HuH-7 (cell line): ENCODE measurements at regions not wholly inside any gene's neighbourhood (a gene's known extent, or its start where the extent isn't known, plus 50 kb on each side); places are given as distances from the start of the nearest gene placed in this dataset.
"Not testable (repeated sequence)": the region's sequence is repeated elsewhere in the genome, so short reads cannot be mapped to it uniquely, and the experiment has no call there.

Experiments used
- DNase-seq: peaks from one replicate; pipeline ENCODE4 v3.0.0; 2011; ENCODE audit warnings: low spot score

DNA sequence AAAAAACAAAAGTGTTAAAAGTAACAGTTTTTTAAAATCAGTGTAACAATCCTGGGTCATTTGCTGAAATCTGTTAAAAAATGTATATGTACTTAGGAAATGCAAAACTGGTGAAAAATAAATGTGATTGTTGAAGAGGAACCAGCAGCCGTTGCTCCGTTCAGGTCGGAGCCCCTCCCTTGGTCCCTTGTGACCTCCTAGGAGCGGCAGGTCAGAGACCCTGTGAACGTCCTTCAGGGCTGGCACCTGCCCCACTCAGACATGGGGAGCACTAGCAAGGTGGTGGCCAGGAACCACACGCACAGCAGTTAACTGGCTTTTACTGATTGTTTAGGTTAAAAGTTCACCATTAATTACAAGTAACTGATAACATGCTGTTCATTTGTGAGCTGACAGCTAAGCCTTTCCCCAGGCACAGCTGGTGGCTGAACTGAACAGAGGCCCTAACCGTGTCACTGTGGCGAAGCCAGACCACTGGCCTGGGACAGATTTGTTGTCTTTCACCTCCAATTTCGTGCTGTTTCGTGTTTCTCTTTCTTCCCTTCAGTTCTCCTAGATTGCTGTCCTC, 159.2 kb upstream of the ALKAL2 start:
- DNase-seq: no peak

DNA sequence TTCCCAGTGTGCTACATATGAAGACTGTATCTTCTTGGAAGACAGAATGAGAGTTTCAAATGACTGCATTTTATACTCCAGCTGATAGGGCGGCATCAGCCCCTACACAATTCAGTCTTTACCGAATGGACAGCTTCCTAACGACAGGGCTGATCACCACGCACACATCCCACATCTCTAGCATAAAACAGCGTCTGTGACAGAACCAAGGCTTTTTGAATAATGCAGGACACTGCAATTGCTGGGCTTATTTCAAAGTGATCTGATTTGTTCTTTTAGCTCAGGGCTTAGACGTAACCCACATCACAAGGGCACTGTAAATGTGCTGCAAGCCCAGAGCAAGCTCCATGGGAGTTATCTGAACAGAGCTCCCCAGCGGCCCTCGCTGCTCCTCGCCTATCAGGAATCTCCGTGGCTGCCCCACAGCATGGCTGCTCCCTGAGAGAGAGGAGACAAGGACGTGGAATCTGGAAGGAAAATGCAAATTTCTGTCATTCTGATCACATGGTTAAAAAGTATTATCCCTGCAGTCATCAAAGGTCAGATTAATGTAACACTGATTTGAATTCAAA, 158.5 kb upstream of the ALKAL2 start:
- DNase-seq: no peak

DNA sequence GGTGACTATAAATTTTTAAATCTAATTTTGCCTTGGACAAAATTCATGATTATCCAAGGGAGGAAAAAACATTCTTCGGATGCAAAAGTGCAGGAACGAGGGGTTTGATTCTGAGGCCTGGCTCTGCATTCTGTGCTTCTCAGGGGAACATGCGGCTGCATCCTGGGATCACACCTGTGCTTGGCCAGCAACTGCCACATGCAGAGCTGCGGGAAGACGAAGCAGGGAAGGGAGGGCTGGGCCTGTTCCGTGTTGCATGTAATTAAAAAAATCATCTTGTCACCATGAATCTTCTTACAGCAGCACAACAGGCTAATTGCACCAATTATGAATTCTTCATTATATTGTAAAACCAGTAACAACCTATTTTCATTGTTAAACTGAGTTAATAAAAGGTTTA, 158.0 kb upstream of the ALKAL2 start:
- no peak for DNase-seq

DNA sequence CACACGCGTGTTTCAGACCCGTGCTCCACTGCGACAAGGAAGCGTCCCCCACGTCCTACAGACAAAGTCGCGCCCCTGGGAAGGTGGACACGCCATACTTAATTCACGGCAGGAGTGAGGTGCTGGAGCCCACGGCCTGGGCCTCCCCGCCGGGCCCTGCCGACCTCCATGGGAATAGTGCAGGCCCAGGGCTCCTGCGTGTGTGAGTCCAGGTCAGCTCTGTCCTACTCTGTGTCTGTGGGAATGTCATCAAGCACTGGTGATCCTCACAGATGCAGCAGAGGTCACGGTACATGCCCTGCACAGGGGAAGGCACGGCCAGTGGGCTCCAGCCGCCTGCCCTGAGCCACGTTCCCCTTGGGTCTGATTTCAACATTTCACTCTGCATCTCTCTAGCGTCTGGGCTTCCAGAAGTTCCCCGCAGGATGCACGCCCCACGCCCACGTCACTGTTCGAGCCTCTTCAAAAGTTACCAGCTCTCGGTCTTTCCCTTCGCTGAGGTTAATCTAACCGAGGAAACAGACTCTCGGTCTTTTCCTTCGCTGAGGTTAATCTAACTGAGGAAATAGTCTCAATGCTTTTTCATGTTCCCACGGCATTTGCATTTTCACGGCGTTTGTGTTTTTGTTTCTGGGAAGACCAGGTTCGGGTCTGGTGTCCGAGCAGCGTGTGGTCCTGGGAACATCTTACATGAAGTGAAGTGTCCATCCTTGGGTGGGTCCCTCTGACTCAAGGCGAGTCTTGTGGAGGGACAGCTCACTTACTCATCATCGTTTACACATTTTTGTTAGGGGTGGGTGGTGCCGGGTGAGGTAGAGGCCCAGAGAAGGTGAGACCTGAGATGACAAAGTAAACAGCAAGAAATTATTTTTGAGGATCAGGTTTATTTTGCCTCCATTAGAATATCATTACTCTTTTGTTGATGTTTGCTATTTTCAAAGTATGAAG, 157.3 kb upstream of the ALKAL2 start:
- DNase-seq: no peak

DNA sequence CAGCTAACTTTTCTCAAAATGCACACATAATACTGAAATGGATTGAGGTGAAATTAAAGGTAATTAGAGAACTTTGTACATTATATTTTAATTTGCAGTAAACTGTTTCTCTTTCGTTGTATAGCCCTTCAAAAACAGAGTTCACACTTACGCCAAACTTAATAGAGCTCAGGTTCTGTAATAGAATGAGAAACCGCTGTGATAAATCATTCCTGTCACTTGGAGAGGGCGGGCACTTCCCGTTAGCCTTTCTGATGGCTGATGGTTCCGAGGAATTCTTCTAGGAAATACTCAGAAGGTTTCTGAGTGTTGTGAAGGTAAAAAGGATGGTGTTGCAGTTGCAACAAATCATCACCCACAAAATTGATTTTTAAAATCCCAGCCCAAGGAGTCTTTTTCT, 155.8 kb upstream of the ALKAL2 start:
- DNase-seq: no peak

DNA sequence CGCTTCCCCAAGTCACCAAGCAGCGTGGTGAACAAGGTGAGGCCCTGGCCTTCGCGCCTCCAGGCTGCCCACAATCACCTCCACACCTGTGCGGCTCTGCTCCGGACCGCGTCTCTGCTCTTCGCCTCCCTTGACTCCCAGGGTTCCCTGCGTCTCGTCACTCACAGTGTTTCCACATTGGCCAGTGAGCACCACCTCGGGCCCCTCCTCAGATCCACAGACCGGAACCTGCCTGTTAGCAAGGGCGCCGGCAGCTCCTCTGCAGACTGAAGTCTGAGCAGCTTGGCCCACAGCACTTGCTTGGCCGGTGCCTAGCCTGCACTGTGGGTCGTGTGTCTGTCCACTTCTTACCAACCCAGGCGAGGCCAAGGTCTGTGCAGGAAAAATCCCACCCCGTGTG, 155.3 kb upstream of the ALKAL2 start:
- no peak for DNase-seq

- DNase-seq: no peak
Measured at GRCh38 chr2:441258-442022, 153.5 kb upstream of the ALKAL2 start.

GRCh38 chr2:440403-440740, 152.5 kb upstream of the ALKAL2 start:
- no peak for DNase-seq

GRCh38 chr2:439556-440402, 151.9 kb upstream of the ALKAL2 start:
- no peak for DNase-seq

DNA sequence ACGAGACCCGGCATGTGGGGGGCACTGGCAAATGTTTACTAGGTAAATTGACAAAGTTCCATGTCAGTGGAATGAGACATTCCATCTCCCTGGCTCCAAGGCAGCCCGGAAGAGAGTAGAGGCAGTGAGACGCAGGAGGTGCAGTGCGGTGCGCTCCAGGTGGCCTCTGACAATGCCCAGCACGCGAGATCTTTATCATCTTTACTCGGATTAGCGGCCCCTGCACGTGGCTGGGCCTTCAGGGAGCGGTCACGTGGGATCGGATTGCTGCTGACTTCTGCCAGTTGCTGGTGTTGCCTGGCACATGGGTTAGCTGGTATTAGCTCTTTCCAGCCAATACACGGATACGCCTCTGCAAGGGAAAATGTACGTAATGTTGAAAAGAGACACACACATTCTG, 151.2 kb upstream of the ALKAL2 start:
- DNase-seq: no peak

- DNase-seq: no peak
Measured at GRCh38 chr2:437756-438393, 150.0 kb upstream of the ALKAL2 start.

GRCh38 chr2:437180-437579, 149.3 kb upstream of the ALKAL2 start:
- DNase-seq: no peak

DNA sequence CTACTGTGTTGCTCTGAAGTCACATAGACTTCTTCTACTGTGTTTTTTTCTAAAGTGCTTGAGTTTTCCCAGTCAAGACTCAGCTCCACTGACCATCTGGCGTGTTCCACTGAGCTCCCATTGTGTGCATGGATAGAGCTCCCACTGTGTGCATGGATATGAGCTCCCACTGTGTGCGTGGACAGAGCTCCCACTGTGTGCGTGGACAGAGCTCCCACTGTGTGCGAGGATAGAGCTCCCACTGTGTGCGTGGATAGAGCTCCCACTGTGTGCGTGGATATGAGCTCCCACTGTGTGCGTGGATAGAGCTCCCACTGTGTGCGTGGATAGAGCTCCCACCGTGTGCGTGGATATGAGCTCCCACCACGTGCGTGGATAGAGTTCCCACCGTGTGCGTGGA, 148.3 kb upstream of the ALKAL2 start:
- no peak for DNase-seq

- no peak for DNase-seq
Measured at GRCh38 chr2:434625-435024, 146.7 kb upstream of the ALKAL2 start.

- no peak for DNase-seq
Measured at GRCh38 chr2:433216-433615, 145.3 kb upstream of the ALKAL2 start.

GRCh38 chr2:430291-431040, 142.6 kb upstream of the ALKAL2 start:
- no peak for DNase-seq

DNA sequence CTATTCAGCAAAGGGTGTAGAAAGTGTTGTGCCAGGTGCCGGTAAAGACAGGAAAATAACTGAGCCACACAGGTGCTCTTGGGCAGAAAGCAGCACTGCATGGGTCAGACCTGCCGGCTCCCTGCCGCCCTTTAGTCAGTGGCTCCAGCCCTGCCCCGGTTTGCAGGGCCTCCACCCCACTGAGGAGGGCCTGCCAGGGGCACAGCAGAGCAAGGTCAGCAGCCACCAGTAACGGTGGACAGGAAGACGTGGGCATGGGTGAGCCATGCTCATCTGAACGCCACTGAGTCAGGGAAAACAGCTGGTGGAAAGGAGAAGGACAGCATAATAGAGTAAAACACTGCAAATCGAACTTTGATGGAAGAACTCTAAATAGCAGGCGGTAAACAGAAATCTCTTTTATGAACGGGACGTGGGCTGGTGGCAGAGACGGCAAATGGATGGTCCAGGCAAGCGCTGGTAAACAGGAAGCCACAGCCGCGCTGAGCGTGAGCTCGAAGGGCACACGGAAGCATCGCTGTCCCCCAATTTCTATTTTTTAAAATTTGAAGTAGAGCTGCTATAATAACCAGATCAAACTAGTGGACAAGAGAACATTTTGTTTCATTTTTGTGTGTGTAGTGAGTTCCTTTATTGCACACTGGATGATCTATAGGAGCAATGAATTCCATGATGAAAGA, 141.8 kb upstream of the ALKAL2 start:
- no peak for DNase-seq

- DNase-seq: no peak
Measured at GRCh38 chr2:429142-429541, 141.3 kb upstream of the ALKAL2 start.

GRCh38 chr2:428591-428990, 140.7 kb upstream of the ALKAL2 start:
- DNase-seq: no peak

DNA sequence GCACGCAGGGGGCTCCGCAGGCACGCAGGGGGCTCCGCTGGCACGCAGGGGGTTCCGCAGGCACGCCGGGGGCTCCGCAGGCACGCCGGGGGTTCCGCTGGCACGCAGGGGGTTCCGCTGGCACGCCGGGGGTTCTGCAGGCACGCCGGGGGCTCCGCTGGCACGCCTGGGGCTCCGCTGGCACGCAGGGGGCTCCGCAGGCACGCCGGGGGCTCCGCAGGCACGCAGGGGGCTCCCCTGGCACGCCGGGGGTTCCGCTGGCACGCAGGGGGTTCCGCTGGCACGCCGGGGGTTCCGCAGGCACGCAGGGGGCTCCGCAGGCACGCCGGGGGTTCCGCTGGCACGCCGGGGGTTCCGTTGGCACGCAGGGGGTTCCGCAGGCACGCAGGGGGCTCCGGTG, 138.8 kb upstream of the ALKAL2 start:
- not testable (repeated sequence) for DNase-seq
